Loucy (cell line): ENCODE measurements at regions not wholly inside any gene's neighbourhood (a gene's known extent, or its start where the extent isn't known, plus 50 kb on each side); places are given as distances from the start of the nearest gene placed in this dataset.

Source experiments
- CTCF ChIP-seq: fragments of 200-600 bp; sonication (generic); conservative IDR thresholded peaks from 2 replicates; pipeline ENCODE4 v1.5.1; 2014; ENCODE audit warnings: mild to moderate bottlenecking, antibody characterized with exemption, low read length
- EZH2phosphoT487 ChIP-seq: fragments of 200-600 bp; IDR thresholded peaks from 2 replicates; pipeline ENCODE4 v1.6.1; 2018; ENCODE audit warnings: antibody characterized with exemption, mild to moderate bottlenecking, moderate library complexity, borderline replicate concordance

- TF ChIP-seq CTCF: no peak
- TF ChIP-seq EZH2phosphoT487: no peak
Observed at GRCh38 chr6:48667797-48668196, 556.8 kb upstream of the PTCHD4 start.
